HG02798 (cell line): ENCODE measurements at regions not wholly inside any gene's neighbourhood (a gene's known extent, or its start where the extent isn't known, plus 50 kb on each side); places are given as distances from the start of the nearest gene placed in this dataset.

Experiments
- ATAC-seq: cut with Tn5 transposase; IDR thresholded peaks from one replicate; pipeline ENCODE4 v1.9.1; 2021; ENCODE audit warnings: mild to moderate bottlenecking; ENCODE audit not compliant: unreplicated experiment, poor library complexity

DNA sequence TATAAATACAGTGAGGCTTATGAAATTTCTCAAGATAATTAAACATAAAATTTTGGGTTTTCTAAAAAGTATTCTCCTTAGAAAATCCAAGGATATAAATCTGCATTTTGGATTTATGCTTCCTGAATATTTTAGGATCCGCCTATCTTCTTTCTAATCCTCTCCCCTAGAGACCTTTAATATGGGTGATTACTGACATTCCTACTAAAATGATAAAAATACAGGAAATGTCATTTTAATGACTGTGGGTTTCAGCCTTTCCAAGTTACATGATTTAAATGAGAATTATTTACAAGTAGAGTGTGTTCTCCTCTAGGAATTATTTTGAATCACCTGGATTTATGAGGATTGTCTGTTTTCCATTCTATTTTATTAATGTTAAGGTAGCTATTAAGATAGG lies 150.4 kb downstream of the C7orf25 start:
- no peak for ATAC-seq

DNA sequence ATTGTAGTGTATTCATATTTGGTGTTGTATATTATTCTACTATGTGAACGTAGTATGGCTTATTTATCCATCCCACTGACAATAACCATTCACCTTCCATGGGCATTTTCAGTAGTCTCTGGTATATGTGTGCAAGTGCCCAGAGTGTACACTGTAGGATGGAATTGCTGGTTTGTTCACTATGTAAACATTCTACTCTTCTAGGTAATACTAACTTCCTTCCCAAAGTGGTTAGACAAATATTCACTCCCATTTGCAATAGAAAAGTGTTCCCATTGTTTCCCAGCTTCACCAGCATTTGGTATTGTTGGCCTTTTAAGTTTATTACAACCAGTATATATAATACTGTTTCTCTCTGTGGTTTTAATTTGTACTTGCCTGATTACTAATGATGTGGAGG lies 153.7 kb downstream of the C7orf25 start:
- ATAC-seq = no peak

DNA sequence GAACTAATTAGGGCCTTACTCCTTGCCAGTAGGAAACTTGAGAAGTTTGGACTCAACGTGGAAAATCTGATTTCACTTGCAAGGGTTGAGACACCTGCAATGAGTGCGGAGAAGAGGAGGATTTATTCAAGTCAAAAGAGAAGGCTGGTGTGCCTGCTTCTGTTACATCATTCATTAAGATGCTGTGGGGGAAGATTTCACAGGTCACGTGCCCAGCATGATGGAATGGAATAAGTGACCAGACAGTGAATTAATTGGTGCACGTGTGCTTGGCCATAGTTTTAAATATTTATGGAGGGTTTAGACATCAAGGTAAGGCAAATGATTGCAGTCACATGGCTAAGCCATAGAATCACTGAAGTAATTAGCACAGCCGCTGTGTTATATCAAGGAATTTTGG lies 155.0 kb downstream of the C7orf25 start:
- ATAC-seq = no peak

DNA sequence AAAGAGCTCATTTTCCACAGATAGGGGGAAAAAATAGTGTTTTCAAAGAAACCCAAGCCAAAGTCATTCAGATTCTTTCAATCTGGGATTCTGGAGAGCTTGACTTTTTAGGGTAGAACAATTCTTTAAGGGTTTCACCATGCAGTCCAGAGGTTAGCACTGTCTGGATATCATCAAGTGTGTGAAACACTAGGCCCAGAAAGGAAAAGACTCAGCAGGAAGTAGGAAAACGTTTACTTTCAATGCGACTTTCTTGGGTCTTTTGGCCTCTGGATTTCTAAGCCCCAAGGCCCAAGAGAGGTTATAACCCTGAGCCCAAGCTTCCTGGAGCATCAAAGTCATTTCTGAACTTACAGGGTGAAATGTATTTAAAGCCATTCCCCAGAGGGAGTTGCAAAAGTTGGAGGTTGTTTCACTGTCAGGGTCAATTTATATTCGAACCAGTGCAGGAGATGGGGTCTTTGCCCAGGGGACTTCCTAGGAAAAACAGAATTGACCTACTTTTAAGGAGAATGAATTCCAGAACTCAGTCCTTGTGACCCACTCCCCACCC lies 158.0 kb downstream of the C7orf25 start:
- ATAC-seq = no peak

DNA sequence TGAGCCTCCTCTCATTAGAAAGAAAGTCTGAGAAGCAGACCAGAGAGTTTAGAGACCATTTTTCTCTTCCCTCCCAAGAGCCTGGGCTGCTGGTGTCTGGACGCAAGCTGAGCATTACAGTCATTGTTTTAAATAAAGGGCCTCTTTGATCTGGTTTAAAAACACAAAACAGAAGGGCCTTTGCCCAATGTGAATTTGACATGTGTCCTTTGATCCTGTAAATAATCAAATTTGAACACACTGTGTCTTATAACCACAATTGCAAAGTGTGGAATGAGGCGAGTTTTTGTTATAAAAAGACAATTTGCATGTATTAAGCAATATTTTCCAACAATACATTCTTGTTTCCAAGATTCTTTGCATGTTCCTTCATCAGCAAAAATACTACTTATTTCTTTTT lies 158.5 kb downstream of the C7orf25 start:
- no peak for ATAC-seq

DNA sequence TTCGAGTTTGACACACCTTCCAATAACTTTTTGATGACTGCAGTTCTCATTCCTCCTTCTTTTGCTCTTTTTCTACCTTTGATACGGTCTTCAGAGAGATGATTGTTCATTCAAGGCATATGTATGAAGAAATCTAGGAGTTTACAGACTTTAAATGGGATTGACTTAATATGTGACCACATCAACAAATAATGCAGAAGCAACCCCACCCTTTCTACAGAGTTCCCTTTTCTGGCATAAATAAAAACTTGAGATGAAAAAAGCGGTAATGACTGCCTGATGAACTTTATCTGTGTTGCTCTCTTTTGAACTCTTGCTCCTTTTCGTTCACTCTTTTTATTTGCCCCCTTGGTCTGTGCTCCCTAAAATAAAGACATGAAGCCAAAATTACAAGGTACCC lies 161.7 kb downstream of the C7orf25 start:
- ATAC-seq = no peak

DNA sequence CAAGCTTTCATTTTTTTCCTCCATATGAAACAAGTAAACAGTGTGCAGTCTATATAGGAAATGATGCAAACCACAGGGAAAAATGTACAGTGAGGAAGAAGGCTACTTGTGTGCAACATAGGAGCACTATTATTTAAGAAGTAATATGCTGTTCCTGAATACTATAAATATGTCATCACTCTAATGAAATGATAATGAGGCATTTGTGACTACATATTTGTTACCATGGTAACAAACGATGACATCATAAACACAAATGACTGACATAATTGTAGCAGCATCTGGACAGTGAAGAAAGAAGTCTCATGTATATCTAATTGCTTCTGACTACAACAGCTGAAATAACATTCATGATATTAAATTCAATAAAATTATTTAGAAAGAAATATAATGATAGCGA lies 164.8 kb downstream of the C7orf25 start:
- ATAC-seq = no peak

DNA sequence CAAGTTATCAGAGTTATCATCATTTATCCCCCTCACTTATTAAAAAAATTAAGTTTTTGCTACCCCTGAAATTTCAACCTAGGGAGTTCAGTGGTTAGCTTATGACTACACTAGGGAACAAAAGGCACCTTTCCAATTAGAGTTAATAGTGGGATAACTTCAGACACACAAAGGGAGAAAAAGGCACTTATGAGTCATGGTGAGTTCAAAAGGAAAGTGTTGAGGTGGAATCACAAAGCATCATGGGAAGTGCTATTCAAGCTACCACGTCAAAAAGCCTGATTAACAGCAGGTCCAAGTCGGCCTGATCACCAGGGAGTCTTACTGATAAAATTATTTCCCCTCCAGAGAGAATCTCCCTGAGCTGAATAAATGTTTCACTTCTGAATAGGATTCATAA lies 165.7 kb downstream of the C7orf25 start:
- no peak for ATAC-seq

DNA sequence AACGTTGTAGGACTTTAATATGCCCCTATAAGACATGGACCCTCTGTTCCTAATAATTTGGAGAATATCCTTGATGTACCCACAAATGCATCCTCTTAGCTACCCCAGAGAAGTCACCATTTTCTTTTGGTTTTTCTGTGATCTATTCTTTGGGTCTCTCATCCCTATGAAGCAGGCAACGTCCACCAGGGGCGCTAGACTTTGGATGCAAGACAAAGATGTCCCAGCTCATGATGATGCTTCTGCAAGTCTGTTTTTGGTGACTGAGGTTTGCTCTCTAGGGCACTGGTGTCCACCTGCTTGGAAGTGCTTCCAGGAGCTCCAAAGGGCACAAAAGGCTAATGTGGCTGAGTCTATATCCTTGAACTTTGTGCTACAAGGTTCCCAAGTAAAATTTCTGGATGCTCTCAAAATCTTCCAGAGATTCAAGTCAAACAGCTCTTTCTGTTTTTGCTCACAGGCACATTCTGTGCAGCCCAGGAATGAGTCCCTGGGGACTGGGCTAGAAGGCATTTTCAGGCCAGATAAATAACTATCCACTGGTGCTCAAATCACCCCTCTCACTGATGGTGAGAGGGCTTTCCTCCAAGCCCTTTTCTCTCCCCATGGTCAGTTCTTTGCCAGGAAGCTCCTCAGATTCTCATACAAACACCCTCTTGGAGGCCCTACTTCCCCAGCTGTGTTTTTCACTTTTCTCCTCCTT lies 166.4 kb downstream of the C7orf25 start:
- ATAC-seq = no peak

DNA sequence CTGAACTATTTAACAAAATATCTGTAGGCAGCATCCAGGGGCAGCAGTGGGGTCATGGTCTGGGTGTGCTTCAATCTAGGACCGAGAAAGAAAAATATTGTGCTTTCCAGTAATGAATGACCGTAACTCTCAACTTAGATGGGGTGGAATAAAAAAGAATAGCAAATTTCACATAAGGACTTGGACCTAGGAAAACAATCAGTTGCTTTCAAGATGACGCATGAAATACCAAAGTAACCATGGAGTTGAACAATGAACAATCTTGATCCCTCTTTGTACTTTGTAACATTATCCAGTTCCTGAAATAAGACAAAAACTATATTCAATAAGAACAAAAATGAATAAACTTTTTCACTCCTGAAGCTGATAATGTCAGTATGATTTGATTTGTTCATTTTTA lies 167.1 kb downstream of the C7orf25 start:
- no peak for ATAC-seq

DNA sequence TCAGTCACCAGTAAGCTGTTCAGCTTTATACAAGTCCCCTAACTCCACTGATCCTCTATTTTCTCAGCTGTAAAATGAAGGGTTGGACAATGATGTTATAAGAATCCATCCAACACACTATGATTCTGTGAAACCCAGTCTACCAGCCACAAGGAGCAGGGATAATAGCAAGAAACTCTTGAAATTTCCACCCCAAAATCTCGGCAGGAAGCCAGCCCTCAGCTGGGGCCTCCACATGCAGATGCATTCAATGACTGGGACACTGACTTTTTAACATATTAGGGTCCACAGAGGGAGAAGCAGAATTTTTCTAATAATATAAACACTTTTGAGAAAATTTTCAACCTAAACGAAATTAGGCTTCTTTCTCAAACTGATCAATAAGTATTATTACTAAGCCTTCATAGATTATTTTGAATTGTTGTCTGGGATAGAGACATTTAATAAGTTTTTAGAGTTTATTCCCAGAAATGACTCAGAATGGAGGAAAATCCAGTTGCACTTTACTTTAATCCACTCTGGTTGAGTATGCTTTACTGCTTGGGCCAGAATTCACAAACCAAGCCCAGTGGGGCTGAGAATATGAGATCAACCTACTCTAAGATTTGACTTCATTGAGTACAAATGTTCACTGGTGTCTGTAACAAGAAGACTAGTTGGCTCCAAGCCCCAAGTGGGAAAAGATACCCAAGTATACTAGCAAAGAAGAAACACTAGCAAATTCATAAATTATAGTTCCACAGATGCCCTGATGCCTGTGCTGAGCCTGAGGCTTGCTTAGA lies 168.6 kb downstream of the C7orf25 start:
- ATAC-seq = no peak

DNA sequence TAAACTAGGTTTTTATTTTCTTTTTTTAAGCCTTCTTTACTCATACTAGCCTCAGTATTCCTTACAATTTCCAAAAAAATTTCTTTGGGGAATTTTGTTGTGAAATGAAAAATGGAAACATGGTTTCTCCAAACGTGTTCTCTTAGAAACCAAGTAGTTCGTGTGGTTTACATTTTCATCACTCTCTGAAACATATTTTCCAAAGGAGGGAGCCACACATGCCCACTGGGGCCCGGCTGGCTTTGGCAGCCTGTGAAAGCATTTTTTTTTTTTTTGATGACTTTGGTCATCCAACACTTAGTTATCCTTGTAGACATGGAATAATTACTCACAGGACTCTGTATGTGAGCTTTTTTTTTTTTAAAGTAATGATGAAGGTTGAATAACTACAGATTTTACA lies 169.6 kb downstream of the C7orf25 start:
- no peak for ATAC-seq

DNA sequence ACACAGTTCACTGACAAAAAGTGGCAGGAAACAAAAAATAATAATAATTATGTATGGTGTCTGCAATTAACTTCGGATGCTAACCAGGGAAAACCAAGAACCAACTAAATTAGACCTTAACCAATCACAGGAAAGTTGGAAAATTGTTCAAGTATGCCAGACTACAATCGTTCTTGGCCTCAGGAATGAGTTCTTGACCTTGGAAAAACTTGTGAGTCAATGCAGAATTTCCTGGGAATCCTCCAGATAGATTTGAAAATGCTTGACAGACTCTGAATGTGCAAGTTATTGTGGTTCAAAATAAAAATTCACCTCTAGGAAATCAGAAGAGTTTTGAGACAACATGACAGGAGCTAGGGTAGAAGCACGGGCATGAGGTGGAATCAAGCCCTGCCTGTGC lies 171.5 kb downstream of the C7orf25 start:
- ATAC-seq = no peak

DNA sequence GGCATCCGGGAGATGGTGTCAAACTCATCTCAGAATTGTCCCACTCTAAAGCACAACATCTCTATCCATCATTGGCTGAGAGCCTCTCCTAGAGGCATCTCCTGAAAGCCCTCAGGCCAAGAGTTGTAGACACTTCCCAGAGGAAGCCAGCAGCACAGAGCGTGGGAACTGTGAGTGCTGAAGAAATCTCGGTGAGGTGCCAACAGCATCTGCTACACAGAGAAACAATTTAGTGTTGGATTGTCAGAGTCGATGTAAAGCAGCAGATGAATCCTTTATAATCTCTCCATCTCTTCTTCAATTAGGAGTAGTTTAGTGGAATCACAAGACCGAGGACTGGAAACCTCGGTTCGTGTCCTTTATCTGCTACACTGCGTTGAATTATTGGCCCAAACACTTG lies 172.2 kb downstream of the C7orf25 start:
- ATAC-seq = no peak

DNA sequence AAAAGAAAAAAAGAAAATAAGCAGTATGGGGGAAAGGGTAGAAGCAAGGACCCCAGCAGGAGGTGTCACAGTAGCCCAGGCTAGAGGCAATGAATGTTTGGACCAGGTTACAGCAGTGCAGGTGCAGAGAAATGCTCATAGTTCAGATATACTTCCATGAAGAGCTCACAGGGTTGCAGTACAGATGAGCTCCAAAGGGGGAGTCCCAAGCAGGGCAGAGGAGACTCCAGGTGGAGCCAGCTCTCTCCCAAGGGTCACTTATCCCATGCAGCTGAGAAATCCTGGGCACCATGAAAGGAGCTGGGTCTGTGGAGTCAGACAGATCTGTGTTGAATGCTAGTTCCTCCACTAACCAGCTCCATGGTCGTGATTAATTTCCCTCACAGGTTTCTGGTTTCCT lies 174.9 kb downstream of the C7orf25 start:
- no peak for ATAC-seq

DNA sequence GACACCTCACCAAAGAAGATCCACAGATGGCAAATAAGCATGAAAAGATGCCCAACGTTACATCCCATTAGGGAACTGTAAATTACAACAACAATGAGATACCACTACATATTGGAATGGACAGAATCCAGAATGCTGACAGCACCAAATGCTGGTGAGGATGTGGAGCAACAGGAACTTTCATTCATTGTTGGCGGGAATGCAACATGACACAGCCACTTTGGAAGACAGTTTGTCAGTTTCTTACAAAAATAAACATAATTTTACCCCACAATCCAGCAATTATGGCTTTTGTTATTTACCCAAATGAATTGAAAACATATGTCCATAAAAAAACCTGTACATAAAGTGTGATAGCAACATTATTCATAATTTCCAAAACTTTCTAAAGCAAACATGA lies 176.8 kb downstream of the C7orf25 start:
- ATAC-seq = no peak

DNA sequence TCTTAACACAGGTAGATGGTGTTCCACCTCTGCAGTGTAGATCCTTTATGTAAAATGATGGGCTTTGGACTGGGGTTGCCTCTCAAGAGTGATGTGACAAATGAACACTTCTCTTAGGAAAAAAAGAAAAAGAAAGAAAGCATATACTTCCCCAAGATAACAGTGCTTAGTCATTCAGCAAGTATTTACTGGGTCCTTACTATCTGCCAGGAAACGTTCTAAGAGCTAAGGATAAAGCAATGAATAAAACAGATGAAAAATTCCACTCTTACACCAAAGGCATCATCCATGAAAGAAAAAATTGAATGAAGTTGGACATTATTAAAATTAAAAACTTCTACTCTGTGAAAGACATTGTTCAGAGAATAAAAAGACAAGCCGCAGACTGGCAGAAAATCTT lies 177.3 kb downstream of the C7orf25 start:
- ATAC-seq = no peak

DNA sequence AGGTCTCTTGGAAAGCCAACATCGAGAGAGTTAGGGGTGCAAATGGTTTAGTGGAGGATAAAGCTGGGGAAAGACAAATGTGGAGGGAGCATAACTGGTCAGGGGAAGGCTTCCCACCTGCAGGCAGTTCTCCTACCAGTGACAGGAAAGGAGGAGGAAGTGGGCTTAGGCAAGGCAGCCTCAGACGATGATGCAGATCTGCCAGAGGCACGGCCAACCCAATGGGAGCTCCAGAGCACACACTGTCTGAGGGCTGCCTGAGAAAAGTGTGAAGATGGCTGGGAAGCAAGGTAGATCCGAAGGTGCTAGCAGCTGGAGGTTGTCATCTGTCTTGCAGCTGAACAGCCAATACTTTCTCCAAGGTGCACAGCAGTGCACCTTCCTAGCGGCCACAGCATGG lies 178.8 kb downstream of the C7orf25 start:
- no peak for ATAC-seq

DNA sequence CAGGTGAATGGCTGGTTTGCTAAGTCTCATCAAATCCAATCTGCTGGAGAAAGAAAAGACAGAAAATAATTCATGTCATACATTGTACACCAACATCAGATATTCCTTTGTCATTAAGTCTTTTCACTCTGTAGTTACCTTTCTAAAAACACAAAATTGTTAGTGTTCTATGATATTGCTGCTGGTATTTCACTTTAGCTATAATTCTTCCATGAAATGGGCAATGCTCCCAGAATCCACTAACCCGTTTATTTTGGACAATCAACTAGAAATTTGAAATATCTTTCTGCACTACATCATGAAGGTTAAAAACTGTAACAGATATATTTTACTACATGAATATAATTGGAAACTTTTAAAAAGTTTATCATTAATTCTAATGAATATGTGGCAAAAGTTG lies 181.3 kb downstream of the C7orf25 start:
- no peak for ATAC-seq

DNA sequence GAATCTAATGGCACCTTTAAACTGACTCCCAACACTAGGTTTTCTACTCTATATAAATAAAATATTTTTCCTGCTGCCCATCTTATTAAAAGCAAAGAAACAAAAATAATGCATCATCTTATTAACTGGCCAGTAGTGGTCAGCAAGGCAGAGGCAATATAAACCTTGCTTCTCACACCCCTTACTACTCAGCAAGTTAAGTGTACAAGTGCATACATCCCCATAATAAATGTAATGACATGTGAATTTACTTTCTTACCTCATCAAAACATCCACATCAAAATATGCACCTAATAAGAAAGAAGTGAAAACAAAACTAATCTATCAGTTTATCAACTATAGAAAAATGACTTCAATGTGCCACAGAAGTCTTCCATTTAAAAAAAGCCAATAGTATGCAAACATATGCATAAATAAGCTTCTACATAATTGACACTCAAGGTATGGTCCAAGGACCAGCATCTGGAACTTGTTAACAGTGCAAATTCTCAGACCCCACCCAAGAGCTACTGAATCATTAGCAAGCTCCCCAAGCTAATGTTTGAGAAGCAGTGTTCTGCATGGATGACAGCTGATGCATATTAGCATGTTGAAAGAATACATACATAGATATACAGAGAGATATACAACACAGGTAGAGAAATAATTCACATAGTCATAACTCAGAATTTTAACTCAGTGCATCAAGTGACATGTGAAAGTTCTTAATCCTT lies 182.7 kb downstream of the C7orf25 start:
- no peak for ATAC-seq

DNA sequence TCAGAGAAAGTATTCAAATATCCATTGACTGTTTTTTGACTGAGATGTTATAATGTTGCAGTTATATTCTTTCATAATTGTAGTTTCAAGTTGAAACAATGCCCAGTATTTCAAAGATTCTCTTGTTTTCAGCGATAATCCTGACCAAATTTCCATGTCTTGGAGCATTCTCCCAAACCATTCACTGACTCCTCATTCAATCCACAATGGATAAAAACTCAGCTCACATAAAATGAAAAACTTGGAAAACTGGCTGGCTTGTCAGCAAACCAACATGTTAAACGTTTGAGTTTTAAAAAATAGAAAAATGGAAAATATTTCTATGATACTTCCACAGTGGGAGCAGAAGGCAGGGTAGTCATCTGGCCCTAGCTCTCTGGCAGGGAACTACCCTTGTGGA lies 184.4 kb downstream of the C7orf25 start:
- no peak for ATAC-seq
